ACC112 (cell line): ENCODE measurements at regions not wholly inside any gene's neighbourhood (a gene's known extent, or its start where the extent isn't known, plus 50 kb on each side); places are given as distances from the start of the nearest gene placed in this dataset.

Experiments used
- H2AFZ ChIP-seq: fragments of 200-600 bp; sonication (generic); one replicate; pipeline ENCODE4 v1.6.0; 2017; ENCODE audit warnings: antibody characterized with exemption, low read length; ENCODE audit not compliant: unreplicated experiment
- H3K27ac ChIP-seq: fragments of 200-600 bp; sonication (generic); 2 replicates; pipeline ENCODE4 v1.5.1; 2014; ENCODE audit warnings: low read depth, mild to moderate bottlenecking, antibody characterized with exemption, low read length, moderate library complexity
- H3K27me3 ChIP-seq: fragments of 200-600 bp; sonication (generic); 2 replicates; pipeline ENCODE4 v1.6.1; 2014; ENCODE audit warnings: mild to moderate bottlenecking, antibody characterized with exemption, low read length, moderate library complexity, mixed read lengths; ENCODE audit not compliant: insufficient read depth
- H3K36me3 ChIP-seq: fragments of 200-600 bp; sonication (generic); 2 replicates; pipeline ENCODE4 v1.6.1; 2016; ENCODE audit warnings: mild to moderate bottlenecking, antibody characterized with exemption, low read length, moderate library complexity, mixed read lengths; ENCODE audit not compliant: insufficient read depth
- H3K4me1 ChIP-seq: fragments of 200-600 bp; sonication (generic); one replicate; pipeline ENCODE4 v1.6.1; 2016; ENCODE audit warnings: low read length, mixed read lengths; ENCODE audit not compliant: insufficient read depth, unreplicated experiment, control insufficient read depth
- H3K4me3 ChIP-seq: fragments of 200-600 bp; sonication (generic); 2 replicates; pipeline ENCODE4 v1.5.1; 2014; ENCODE audit warnings: mild to moderate bottlenecking, low read depth, low read length
- H3K79me2 ChIP-seq: fragments of 200-600 bp; sonication (generic); one replicate; pipeline ENCODE4 v1.6.0; 2016; ENCODE audit warnings: low read length; ENCODE audit not compliant: control insufficient read depth, unreplicated experiment, insufficient read depth

DNA sequence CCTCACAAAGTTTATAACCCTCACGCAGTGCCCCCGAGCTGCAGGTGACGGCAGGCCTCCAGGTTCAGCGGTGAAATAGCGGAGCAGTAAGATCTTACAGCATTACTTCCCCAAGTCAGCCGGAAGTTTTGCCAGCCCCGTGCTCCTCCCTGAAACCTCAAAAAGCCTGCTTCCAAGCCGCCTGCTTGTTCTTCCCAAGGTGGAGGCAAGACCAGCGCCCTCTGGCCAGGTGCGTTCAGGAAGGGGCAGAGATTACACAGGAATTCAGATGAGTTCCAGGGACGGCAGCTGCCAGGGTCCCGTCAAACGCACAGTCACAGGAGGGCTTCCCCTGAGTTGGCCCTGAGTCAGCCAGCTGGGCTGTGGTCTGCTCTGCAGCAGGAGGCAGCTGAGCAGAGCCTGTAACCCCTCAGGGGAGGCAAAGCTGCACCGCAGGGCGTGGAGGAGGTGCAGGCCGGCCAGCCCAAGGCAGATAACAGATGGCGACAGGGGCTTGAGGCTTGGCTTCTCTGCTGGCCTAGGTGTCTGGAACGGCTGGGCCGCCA lies 124.1 kb upstream of the RPS6KA2 start:
- Histone ChIP-seq H3K27me3 (peaks cover 3% of the 10 kb centered on the region; the same call in 1 of the 2 replicates), H3K4me1 (no peaks in the 10 kb centered on the region), H2AFZ (no peak overlapping the region), H3K4me3 (no peak overlapping the region), H3K79me2 (no peaks in the 10 kb centered on the region), H3K36me3 (no peaks in the 10 kb centered on the region), H3K27ac (no peak overlapping the region)

DNA sequence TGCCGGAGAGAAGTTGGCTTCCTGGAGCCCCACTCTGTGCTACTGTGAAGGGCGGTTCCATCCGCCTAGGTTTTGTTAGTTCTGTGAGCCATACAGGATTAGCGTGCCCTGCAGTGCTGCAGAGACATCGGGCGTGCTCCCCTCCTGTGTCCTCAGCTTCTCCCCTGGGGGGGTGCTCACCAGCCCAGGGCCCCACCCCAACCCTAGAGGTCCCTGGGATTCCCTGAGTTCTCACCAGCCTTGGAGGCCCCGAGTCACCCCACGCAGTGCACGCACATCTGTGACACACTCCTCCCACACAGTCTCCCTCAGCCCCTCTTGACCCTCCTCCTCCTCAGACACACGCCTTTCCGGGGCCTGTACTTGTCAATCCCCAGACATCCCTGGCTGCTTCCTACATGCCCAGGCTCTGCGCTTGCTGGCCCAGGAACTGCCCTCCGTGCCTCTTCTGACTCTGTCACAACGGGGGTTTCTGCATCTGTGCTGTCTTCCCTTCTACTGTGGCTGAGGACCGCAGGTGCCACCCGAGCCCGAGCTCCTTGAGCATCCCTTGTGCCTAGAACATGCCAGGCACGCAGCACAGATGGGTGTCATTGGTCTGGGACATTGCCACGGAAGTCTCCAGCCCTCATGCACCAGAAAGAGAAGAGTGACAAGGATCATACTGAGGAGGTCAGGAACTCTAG lies 123.2 kb upstream of the RPS6KA2 start:
- Histone ChIP-seq H3K4me3 (no peak overlapping the region), H3K27ac (no peak overlapping the region), H3K79me2 (no peaks in the 10 kb centered on the region), H2AFZ (no peak overlapping the region), H3K4me1 (no peaks in the 10 kb centered on the region), H3K36me3 (no peaks in the 10 kb centered on the region), H3K27me3 (peaks cover 3% of the 10 kb centered on the region; the same call in 1 of the 2 replicates)

- Histone ChIP-seq H3K4me1 (no peaks in the 10 kb centered on the region), H3K27ac (no peak overlapping the region), H3K36me3 (no peaks in the 10 kb centered on the region), H3K27me3 (peaks cover 3% of the 10 kb centered on the region; the same call in 1 of the 2 replicates), H2AFZ (no peak overlapping the region), H3K79me2 (no peaks in the 10 kb centered on the region), H3K4me3 (no peak overlapping the region)
These were observed 122.6 kb upstream of the RPS6KA2 start for GRCh38 chr6:166749666-166750065.

DNA sequence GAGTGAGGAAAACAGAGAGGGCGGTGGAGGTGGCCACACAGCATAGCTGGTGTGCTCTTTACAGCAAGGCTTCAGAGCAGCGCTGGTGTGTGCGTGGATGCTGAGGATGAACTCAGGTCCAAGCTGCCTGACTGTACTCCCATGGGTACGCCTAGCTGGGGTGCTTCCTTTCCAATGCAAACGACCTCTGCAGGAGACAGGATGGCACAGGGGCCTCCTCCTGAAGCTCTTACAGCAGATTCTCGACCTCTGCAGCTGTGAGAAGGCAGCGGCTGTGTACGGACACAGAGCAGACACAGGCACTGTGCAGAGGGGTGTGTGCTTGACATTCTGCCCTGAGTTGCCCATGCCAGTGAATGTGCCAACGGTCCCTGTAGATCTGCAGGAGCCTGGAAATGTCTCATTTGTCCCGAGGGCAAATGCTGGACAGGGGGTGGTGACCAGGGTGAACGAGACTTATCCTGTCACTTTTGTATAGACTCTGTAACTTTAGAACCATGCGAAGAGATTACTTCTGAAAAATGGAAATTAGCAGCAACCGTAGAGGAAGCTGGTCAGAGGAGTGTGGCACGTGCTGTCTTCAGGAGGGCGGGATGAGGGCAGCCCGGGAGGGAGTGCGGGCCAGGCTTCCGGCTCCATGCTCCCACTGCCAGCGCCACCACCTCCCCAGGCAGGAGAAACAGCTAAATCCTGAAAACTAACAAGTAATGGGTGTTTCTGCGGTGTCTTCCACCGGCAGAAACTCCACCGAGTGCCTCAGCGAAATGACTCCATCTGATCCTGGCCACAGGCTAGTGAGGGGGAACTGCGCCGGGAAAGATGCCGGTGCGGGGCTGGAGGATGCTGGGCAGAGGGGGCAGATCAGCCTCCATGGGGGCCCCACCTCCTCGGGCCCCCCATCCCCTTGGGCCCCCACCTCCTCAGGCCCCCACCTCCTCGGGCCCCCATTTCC lies 120.9 kb upstream of the RPS6KA2 start:
- Histone ChIP-seq H3K4me1 (no peaks in the 10 kb centered on the region), H3K27ac (no peak overlapping the region), H3K27me3 (no peaks in the 10 kb centered on the region; the same call in 1 of the 2 replicates), H2AFZ (no peak overlapping the region), H3K4me3 (no peak overlapping the region), H3K79me2 (no peaks in the 10 kb centered on the region), H3K36me3 (no peaks in the 10 kb centered on the region)

- H3K79me2 ChIP-seq: no peaks in the 10 kb centered on the region
- H3K36me3 ChIP-seq: no peaks in the 10 kb centered on the region
These were observed 119.0 kb upstream of the RPS6KA2 start for GRCh38 chr6:166745801-166746668.

DNA sequence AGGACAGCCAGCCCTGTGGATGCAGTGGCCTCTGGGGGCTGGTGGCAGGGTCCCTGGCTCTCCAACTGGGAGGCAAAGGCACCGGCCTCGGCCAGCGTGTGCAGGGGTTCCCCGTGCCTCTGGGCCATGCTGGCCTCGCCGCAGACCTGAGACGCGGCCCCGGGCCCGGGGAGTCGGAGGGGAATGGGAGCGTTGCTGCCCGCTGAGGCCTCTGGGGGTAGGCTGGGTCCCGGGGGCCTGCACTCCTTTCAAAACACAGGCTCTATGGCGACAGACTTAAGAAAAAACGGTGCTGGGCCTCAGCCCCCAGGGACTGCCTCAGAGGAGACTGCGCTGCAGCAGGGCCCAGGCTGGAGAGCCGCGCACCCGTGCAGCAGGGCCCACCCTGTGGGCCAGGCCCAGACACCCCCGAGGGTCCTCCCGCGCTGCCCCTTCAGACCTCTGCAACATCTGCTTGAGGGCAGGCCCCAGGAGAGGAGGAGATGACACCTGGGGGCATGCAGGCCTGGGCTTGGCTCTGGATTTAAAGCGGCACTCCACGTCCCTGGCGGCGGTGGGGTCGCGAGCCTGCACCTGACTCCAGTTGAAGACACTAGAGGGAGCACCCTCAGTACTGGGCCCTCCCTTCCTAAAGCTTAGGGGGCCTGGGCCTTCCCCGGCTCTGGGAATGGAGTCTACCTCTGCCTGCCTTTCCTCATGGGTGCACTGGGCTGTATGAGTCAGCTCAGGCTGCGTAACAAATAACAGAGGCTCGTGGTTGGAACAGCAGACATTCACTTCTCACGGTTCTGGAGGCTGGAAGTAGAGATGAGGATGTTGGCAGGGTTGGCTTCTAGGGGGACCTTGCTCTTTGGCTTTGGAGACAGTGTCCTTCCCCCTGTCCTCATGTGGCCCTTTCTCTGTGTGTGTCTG lies 117.4 kb upstream of the RPS6KA2 start:
- H3K79me2 ChIP-seq: no peaks in the 10 kb centered on the region
- no peaks in the 10 kb centered on the region for H3K36me3 ChIP-seq
- no peak overlapping the region for H3K27ac ChIP-seq
- no peak overlapping the region for H3K4me3 ChIP-seq
- H3K4me1 ChIP-seq: no peaks in the 10 kb centered on the region
- no peak overlapping the region for H2AFZ ChIP-seq
- no peaks in the 10 kb centered on the region; the same call in 1 of the 2 replicates for H3K27me3 ChIP-seq

More at GRCh38 chr6:166745801-166746668, 119.0 kb upstream of the RPS6KA2 start:
- no peak overlapping the region for H3K27ac ChIP-seq
- no peak overlapping the region for H2AFZ ChIP-seq
- no peak overlapping the region for H3K4me3 ChIP-seq
- no peaks in the 10 kb centered on the region; the same call in 1 of the 2 replicates for H3K27me3 ChIP-seq
- H3K4me1 ChIP-seq: no peaks in the 10 kb centered on the region

DNA sequence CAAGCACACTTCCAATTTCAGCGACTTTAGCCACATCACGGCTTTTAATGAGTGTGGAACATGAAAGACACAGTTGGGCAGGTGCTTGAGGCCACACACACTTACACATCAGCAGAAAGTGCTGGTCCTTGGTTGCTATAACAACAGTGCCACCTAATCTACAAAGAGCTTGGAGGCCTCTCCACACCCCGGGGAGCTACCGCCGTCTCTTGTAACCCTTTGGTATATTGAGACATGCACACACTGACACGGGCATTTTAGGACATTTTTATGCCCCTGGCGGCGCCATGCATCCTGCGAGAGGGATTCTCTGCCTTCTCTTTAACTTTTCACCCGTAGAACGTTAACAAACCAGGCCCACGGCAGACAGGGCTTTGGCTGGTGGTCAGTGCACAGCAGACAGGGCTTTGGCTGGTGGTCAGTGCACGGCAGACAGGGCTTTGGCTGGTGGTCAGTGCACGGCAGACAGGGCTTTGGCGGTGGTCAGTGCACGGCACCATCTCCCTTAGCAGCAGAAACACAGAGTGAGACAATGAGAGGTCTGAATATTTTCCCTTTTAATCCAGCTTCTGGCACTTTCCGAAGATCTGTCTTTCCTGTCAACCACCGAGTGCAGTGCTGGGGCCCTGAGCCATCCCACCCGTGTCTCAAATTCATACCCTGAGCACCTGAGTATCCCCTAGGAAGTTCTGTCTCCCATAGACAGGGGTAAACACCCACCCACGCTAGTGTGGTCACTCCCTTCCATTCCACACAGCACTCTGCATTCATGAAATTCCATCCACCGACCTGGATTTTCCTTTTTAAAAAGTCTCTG lies 116.6 kb upstream of the RPS6KA2 start:
- H3K4me3 ChIP-seq: no peak overlapping the region
- H3K79me2 ChIP-seq: no peaks in the 10 kb centered on the region
- H2AFZ ChIP-seq: no peak overlapping the region
- no peak overlapping the region for H3K27ac ChIP-seq
- H3K4me1 ChIP-seq: no peaks in the 10 kb centered on the region
- H3K36me3 ChIP-seq: no peaks in the 10 kb centered on the region
- H3K27me3 ChIP-seq: no peaks in the 10 kb centered on the region; the same call in 1 of the 2 replicates

GRCh38 chr6:166742981-166743380 lies 115.9 kb upstream of the RPS6KA2 start:
- Histone ChIP-seq H3K79me2 (no peaks in the 10 kb centered on the region), H3K27ac (no peak overlapping the region), H3K36me3 (no peaks in the 10 kb centered on the region), H3K4me3 (no peak overlapping the region), H3K4me1 (no peaks in the 10 kb centered on the region), H3K27me3 (no peaks in the 10 kb centered on the region; the same call in 1 of the 2 replicates), H2AFZ (no peak overlapping the region)

DNA sequence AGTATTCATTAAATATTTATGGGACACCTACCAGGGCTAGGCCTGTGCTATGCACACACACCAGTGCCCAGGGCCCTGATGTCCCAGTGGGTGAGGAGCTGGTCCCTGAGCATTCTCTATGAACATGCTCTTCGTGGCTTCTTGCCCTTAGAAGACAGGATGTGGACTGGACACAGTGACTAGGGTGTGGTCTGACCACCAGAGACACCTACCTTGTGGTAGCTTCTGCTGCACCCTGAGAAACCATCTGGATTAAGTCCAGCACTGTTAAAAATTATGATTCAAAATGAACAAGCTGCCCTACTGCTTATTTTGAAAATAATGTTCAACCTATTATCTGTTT lies 112.9 kb upstream of the RPS6KA2 start:
- no peaks in the 10 kb centered on the region for H3K79me2 ChIP-seq
- no peak overlapping the region for H2AFZ ChIP-seq
- no peaks in the 10 kb centered on the region for H3K36me3 ChIP-seq
- H3K4me1 ChIP-seq: no peaks in the 10 kb centered on the region
- no peaks in the 10 kb centered on the region for H3K27me3 ChIP-seq
- no peak overlapping the region for H3K27ac ChIP-seq
- H3K4me3 ChIP-seq: no peak overlapping the region
